Astrocyte (in vitro differentiated cells and primary cell): ENCODE measurements at regions not wholly inside any gene's neighbourhood (a gene's known extent, or its start where the extent isn't known, plus 50 kb on each side); places are given as distances from the start of the nearest gene placed in this dataset.

Source experiments
- EZH2 ChIP-seq: IDR thresholded peaks from 2 replicates; pipeline ENCODE4 v1.6.1; 2012; ENCODE audit warnings: mild to moderate bottlenecking, low read length, inconsistent platforms; ENCODE audit not compliant: insufficient read depth
- TF ChIP-seq, protein P1 (sequence below): IDR thresholded peaks from 2 replicates; pipeline ENCODE4 v1.5.1; 2011; ENCODE audit warnings: low read depth, mild to moderate bottlenecking, inconsistent platforms, low read length, moderate library complexity; ENCODE audit not compliant: insufficient read depth

DNA sequence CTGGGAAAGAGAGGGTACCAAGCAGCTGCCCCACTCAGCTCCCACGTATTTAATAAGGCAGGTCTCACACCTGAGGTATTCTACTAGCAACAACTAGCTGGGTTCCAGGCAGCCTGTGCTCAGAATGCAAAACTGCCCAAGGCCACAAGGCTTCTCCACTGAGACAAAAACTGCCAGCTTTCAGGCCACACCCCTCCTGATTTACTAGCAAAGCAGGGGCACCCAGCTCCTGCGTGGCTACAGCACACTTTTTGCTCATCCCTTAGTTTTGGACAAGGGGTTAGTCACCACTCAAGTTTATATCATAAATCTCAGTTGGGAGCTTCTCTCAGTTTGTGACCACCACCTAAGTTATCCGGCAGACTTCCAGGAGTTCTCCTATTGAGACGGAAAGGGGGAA is 494.6 kb downstream of the CDH11 start:
- TF ChIP-seq, protein P1, sequence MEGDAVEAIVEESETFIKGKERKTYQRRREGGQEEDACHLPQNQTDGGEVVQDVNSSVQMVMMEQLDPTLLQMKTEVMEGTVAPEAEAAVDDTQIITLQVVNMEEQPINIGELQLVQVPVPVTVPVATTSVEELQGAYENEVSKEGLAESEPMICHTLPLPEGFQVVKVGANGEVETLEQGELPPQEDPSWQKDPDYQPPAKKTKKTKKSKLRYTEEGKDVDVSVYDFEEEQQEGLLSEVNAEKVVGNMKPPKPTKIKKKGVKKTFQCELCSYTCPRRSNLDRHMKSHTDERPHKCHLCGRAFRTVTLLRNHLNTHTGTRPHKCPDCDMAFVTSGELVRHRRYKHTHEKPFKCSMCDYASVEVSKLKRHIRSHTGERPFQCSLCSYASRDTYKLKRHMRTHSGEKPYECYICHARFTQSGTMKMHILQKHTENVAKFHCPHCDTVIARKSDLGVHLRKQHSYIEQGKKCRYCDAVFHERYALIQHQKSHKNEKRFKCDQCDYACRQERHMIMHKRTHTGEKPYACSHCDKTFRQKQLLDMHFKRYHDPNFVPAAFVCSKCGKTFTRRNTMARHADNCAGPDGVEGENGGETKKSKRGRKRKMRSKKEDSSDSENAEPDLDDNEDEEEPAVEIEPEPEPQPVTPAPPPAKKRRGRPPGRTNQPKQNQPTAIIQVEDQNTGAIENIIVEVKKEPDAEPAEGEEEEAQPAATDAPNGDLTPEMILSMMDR: no peak
- no peak for TF ChIP-seq EZH2
